SK-N-SH (cell line): ENCODE measurements at regions not wholly inside any gene's neighbourhood (a gene's known extent, or its start where the extent isn't known, plus 50 kb on each side); places are given as distances from the start of the nearest gene placed in this dataset.

Experiments used
- CTCF ChIA-PET: fragments of 300-600, 350-600 bp; formaldehyde crosslinking; extraction: SDS; loops from one replicate; lab custom pipeline; 2021; lab: Yijun Ruan, JAX
- POLR2A ChIA-PET: fragments of 350-600 bp; sonication (Branson Sonifier 250); formaldehyde crosslinking; extraction: SDS; loops from one replicate; lab custom pipeline; 2020; ENCODE audit warnings: antibody characterized with exemption, inconsistent platforms; lab: Yijun Ruan, JAX
- DNase-seq: peaks from one replicate; pipeline ENCODE4 v3.0.0; 2012
- H2AFZ ChIP-seq: fragments of 200-600 bp; sonication (generic); 2 replicates; pipeline ENCODE4 v1.8.1; 2016; ENCODE audit warnings: antibody characterized with exemption, mild to moderate bottlenecking, low read depth
- H3F3A ChIP-seq: fragments of 200-600 bp; sonication (generic); replicated peaks from 2 replicates; pipeline ENCODE3; 2016; ENCODE audit warnings: antibody characterized with exemption, mild to moderate bottlenecking; ENCODE audit not compliant: insufficient read depth
- H3K27ac ChIP-seq, 2 experiments: fragments of 200-500 bp in 1 of 2; fragments of 200-600 bp in 1 of 2; sonication (Bioruptor generic) in 1 of 2; sonication (generic), shearing (Covaris generic) in 1 of 2; 2 replicates each; pipeline versions ENCODE4 v1.5.1 to v1.6.1; 2014 to 2016; ENCODE audit warnings: low read depth in 2 of 2, inconsistent platforms in 1 of 2, low read length in 1 of 2, mild to moderate bottlenecking in 1 of 2, mixed read lengths in 1 of 2
- H3K27me3 ChIP-seq: fragments of 200-600 bp; sonication (generic), shearing (Covaris generic); 2 replicates; pipeline ENCODE4 v1.6.1; 2016; ENCODE audit warnings: mixed run types; ENCODE audit not compliant: insufficient read depth
- H3K36me3 ChIP-seq, 2 experiments: fragments of 200-500 bp in 1 of 2; fragments of 200-600 bp in 1 of 2; sonication (Bioruptor generic) in 1 of 2; sonication (generic) in 1 of 2; replicated peaks in 1 of 2; 2 replicates each; pipeline versions ENCODE3 to v1.5.1; 2014 to 2016; ENCODE audit warnings: low read length in 1 of 2, mild to moderate bottlenecking in 1 of 2; ENCODE audit not compliant: insufficient read depth in 2 of 2, control insufficient read depth in 1 of 2
- H3K4me1 ChIP-seq, 2 experiments: fragments of 200-500 bp in 1 of 2; fragments of 200-600 bp in 1 of 2; sonication (Bioruptor generic) in 1 of 2; sonication (generic), shearing (Covaris generic) in 1 of 2; 2 replicates each; pipeline versions ENCODE4 v1.5.1 to v1.6.1; 2014 to 2016; ENCODE audit warnings: low read depth in 1 of 2, low read length in 1 of 2, mixed run types in 1 of 2; ENCODE audit not compliant: insufficient read depth in 2 of 2, control insufficient read depth in 1 of 2
- H3K4me2 ChIP-seq: fragments of 200-600 bp; sonication (generic), shearing (Covaris generic); 2 replicates; pipeline ENCODE4 v1.6.1; 2017; ENCODE audit warnings: mixed run types
- H3K4me3 ChIP-seq, 2 experiments: fragments of 200-500 bp in 1 of 2; fragments of 200-600 bp in 1 of 2; sonication (Bioruptor generic) in 1 of 2; sonication (generic), shearing (Covaris generic) in 1 of 2; 2 replicates each; pipeline versions ENCODE4 v1.5.1 to v1.8.1; 2014 to 2016; ENCODE audit warnings: low read depth in 2 of 2, inconsistent platforms in 1 of 2, low read length in 1 of 2, mild to moderate bottlenecking in 1 of 2, mixed read lengths in 1 of 2, moderate library complexity in 1 of 2
- H3K79me2 ChIP-seq: fragments of 200-600 bp; sonication (generic); 2 replicates; pipeline ENCODE4 v1.8.1; 2017; ENCODE audit warnings: mild to moderate bottlenecking; ENCODE audit not compliant: insufficient read depth
- H3K9ac ChIP-seq: fragments of 200-600 bp; sonication (generic); 2 replicates; pipeline ENCODE4 v1.6.1; 2017; ENCODE audit warnings: mixed run types
- H3K9me2 ChIP-seq: fragments of 200-600 bp; sonication (generic); 2 replicates; pipeline ENCODE4 v1.6.1; 2017; ENCODE audit warnings: mixed run types
- H3K9me3 ChIP-seq: fragments of 200-600 bp; sonication (generic); 2 replicates; pipeline ENCODE4 v1.6.1; 2017; ENCODE audit warnings: mixed run types, mild to moderate bottlenecking, moderate library complexity
- H4K20me1 ChIP-seq: fragments of 200-600 bp; sonication (generic); 2 replicates; pipeline ENCODE4 v1.6.1; 2017; ENCODE audit warnings: mild to moderate bottlenecking, mixed run types; ENCODE audit not compliant: insufficient read depth
- CHD2 ChIP-seq: fragments of 150-350 bp; IDR thresholded peaks from 2 replicates; pipeline ENCODE4 v1.6.1; 2018; ENCODE audit warnings: low read length; ENCODE audit not compliant: partially characterized antibody
- ELF1 ChIP-seq: IDR thresholded peaks from 2 replicates; pipeline ENCODE4 v1.4.0; 2012
- EZH2phosphoT487 ChIP-seq: fragments of 200-600 bp; sonication (generic); IDR thresholded peaks from 2 replicates; pipeline ENCODE4 v1.6.1; 2017; ENCODE audit warnings: low read depth, mixed run types, mild to moderate bottlenecking, antibody characterized with exemption, moderate library complexity, borderline replicate concordance
- FOXJ3 ChIP-seq: sonication (generic); formaldehyde crosslinking; IDR thresholded peaks from 2 replicates; pipeline ENCODE4 v1.5.1; 2020; ENCODE audit warnings: mild to moderate bottlenecking, missing genetic modification reagents
- FOXM1 ChIP-seq: IDR thresholded peaks from 2 replicates; pipeline ENCODE4 v1.4.0; 2012; ENCODE audit warnings: low read depth, mild to moderate bottlenecking
- GABPA ChIP-seq: IDR thresholded peaks from 2 replicates; pipeline ENCODE4 v1.4.0; 2012; ENCODE audit warnings: low read depth, mild to moderate bottlenecking
- MAX ChIP-seq: IDR thresholded peaks from 2 replicates; pipeline ENCODE4 v1.4.0; 2012; ENCODE audit warnings: low read depth
- MXI1 ChIP-seq: IDR thresholded peaks from 2 replicates; pipeline ENCODE4 v1.6.1; 2012; ENCODE audit warnings: mild to moderate bottlenecking, low read depth, low read length, improper control_type of control experiment
- NFIC ChIP-seq: IDR thresholded peaks from 2 replicates; pipeline ENCODE4 v1.4.0; 2012; ENCODE audit warnings: borderline replicate concordance
- PBX3 ChIP-seq: IDR thresholded peaks from 2 replicates; pipeline ENCODE4; 2012
- POLR2AphosphoS5 ChIP-seq: IDR thresholded peaks from 2 replicates; pipeline ENCODE4 v1.6.1; 2012; ENCODE audit warnings: low read depth, low read length
- RAD21 ChIP-seq: IDR thresholded peaks from 2 replicates; pipeline ENCODE4 v1.6.1; 2012; ENCODE audit warnings: mild to moderate bottlenecking, low read length
- REST ChIP-seq: IDR thresholded peaks from 2 replicates; pipeline ENCODE4 v1.6.1; 2012; ENCODE audit warnings: mild to moderate bottlenecking, low read depth, low read length, moderate library complexity
- RXRA ChIP-seq: IDR thresholded peaks from 2 replicates; pipeline ENCODE4 v1.4.0; 2012; ENCODE audit warnings: low read depth, mild to moderate bottlenecking, borderline replicate concordance
- SIN3A ChIP-seq: IDR thresholded peaks from 2 replicates; pipeline ENCODE4 v1.6.1; 2012; ENCODE audit warnings: low read depth, mild to moderate bottlenecking, low read length, moderate library complexity, borderline replicate concordance
- TAF1 ChIP-seq: IDR thresholded peaks from 2 replicates; pipeline ENCODE4 v1.6.1; 2012; ENCODE audit warnings: low read depth, mild to moderate bottlenecking, low read length, moderate library complexity, borderline replicate concordance
- TEAD4 ChIP-seq: IDR thresholded peaks from 2 replicates; pipeline ENCODE4 v1.4.0; 2012; ENCODE audit warnings: mild to moderate bottlenecking, borderline replicate concordance; ENCODE audit not compliant: insufficient read depth
- WGBS: methylation state at CpG from one replicate; pipeline ENCODE4 v1.1.6; 2017; ENCODE audit warnings: low lambda C conversion rate; 5-methylcytosine and 5-hydroxymethylcytosine counted together

DNA sequence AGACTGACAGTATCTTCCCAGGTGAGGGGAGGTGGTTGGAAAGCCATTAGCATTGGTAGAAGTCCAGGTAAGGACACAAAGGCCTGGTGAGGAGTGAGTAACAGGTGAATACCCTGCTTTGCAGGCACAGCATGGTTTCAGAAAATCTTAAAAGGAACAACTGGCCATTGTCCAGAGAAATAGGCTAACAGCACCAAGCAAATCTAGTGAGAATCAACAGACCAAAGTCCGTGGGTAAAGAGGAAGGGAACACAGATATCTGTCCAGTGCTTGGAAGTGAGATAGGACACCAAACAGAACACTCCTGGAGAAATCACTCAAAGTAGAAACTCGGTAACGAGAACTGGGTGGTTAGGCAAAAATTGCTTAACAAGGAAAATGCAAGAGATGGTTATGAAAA lies 88.8 kb upstream of the RPRM start (continued):
- TF ChIP-seq NFIC (no peak), CHD2 (no peak), TEAD4 (no peak)

DNA sequence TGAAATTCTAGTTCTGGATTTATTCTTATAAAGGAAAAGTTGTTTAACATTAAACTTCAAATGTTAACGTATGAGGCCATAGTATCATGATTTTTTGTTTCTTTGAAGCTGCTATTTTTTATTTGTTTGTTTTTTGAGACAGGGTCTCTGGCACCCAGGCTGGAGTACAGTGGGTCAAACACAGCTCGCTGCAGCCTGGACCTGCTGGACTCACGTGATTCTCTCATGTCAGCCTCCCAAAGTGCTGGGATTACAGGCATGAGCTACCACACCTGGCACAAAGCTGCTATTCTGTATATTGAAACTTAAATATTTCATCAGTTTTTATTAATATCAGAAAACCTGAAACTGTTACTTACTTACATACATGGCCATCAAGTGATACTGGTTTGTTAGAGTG lies 89.5 kb upstream of the RPRM start:
- Histone ChIP-seq H3K4me1 (no peaks in the 10 kb centered on the region), H3K9me3 (no peaks in the 10 kb centered on the region), H4K20me1 (no peaks in the 10 kb centered on the region), H3K4me2 (no peak overlapping the region), H3K79me2 (no peaks in the 10 kb centered on the region), H3K27me3 (no peaks in the 10 kb centered on the region), H2AFZ (no peak overlapping the region), H3K9ac (no peak overlapping the region), H3K4me3 (no peak overlapping the region), H3K9me2 (no peaks in the 10 kb centered on the region), H3K27ac (no peak overlapping the region), H3K36me3 (no peaks in the 10 kb centered on the region), H3F3A (no peaks in the 10 kb centered on the region)
- TF ChIP-seq EZH2phosphoT487 (no peak), ELF1 (no peak), SIN3A (no peak), FOXJ3 (CRISPR knock-in tag) (no peak), RXRA (no peak), RAD21 (no peak), PBX3 (no peak), TAF1 (no peak)
- DNase-seq: no peak
- WGBS: 11% methylated on average over 3 of the region's 3 CpGs
- ChIA-PET POLR2A (no interaction called here), CTCF (interaction anchor here (0.9 kb wide), 1 partner anchor 1480 kb away, joined by 3 read pairs; no protein-coding TSS in a partner anchor)

DNA sequence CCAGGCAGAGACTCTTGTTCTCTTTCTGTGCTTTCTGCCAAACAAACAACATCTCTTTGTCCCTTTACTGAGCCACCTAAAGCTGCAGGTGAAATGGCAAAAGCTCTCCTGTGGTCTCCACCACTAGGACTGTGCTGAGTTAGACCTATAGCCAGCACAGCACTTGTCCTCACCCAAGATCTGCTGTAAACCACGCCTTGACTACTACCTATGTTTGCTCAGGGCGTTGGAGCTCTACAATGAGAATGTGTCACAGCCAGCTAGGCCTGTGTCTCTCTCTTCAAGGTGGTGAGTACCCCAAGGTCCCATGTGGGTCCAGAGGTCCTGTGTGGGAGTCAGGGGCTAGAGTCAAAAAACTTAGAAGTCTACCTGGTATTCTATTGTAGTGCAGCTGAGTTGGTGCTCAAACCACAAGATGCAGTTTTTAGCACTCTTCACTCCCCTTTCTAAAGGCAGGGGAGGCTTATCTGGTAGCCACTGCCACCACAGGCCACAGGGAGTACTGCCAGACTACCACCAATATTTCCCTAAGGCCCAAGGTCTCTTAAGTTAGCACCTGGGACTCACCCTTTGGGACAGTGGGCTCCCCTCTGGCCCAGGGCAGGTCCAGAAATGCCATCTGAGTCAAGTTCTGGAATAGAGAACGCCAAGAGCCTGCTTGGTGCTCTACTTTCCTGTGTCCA lies 96.8 kb upstream of the RPRM start:
- WGBS: 5% methylated on average over 3 of the region's 3 CpGs
- Histone ChIP-seq H3K4me3 (no peak overlapping the region), H3K27me3 (no peaks in the 10 kb centered on the region), H3F3A (no peaks in the 10 kb centered on the region), H3K9ac (no peak overlapping the region), H3K4me2 (no peak overlapping the region)
- CTCF ChIA-PET: interaction anchor here (1.0 to 1.3 kb wide), 2 partner anchors 8 to 56 kb away, joined by 3 read pairs; no protein-coding TSS in a partner anchor
- no peak for TF ChIP-seq ELF1
- TF ChIP-seq POLR2AphosphoS5: no peak
- TF ChIP-seq MXI1: no peak
- no peak for TF ChIP-seq MAX
- no peak for TF ChIP-seq FOXM1
- TF ChIP-seq GABPA: no peak
- no peak for TF ChIP-seq REST
- TF ChIP-seq, all 33 proteins: peak for 0
- no peak overlapping the region for H2AFZ ChIP-seq
- no peaks in the 10 kb centered on the region for H3K79me2 ChIP-seq
- no peaks in the 10 kb centered on the region for H3K4me1 ChIP-seq
- POLR2A ChIA-PET: no interaction called here
- DNase-seq: no peak
- H3K27ac ChIP-seq: no peak overlapping the region
- no peaks in the 10 kb centered on the region for H4K20me1 ChIP-seq
- H3K9me3 ChIP-seq: no peaks in the 10 kb centered on the region
- H3K36me3 ChIP-seq: no peaks in the 10 kb centered on the region
- no peaks in the 10 kb centered on the region for H3K9me2 ChIP-seq
